Adrenal gland (tissue), 9 donors: ENCODE measurements at regions not wholly inside any gene's neighbourhood (a gene's known extent, or its start where the extent isn't known, plus 50 kb on each side); places are given as distances from the start of the nearest gene placed in this dataset.

Source experiments
- DNase-seq, 7 donors: peaks; one replicate each; pipeline ENCODE4 v3.0.0-alpha.2; 2019 to 2020
- H3K27ac ChIP-seq, 5 donors: fragments of 200-600 bp; sonication (generic) in 4 of 5; 1 replicate in 3 of 5; 2 replicates in 2 of 5; pipeline versions ENCODE4 v1.5.1 to v1.8.0; 2016 to 2020; ENCODE audit warnings: mild to moderate bottlenecking in 1 of 5
- H3K27me3 ChIP-seq: fragments of 200-600 bp; 2 replicates; pipeline ENCODE4 v1.8.0; 2021
- H3K36me3 ChIP-seq, 2 donors: fragments of 200-600 bp; replicated peaks in 1 of 2; 1 replicate in 1 of 2; 2 replicates in 1 of 2; pipeline versions ENCODE4 v1.5.1 to v1.8.0; 2018 to 2022
- H3K4me1 ChIP-seq, 2 donors: fragments of 200-600 bp; replicated peaks in 1 of 2; 1 replicate in 1 of 2; 2 replicates in 1 of 2; pipeline versions ENCODE4 v1.5.1 to v1.8.0; 2018 to 2021
- H3K4me3 ChIP-seq, 4 donors: fragments of 200-600 bp; sonication (generic) in 3 of 4; one replicate each; pipeline ENCODE4 v1.5.1; 2016 to 2018
- H3K9me3 ChIP-seq, 3 donors: fragments of 200-600 bp; sonication (generic) in 1 of 3; replicated peaks in 1 of 3; 1 replicate in 2 of 3; 2 replicates in 1 of 3; pipeline versions ENCODE4 v1.5.1 to v1.8.0; 2016 to 2021
- POLR2A ChIP-seq, 2 donors: fragments of 450-650 bp; IDR thresholded peaks; one replicate each; pipeline ENCODE4 v1.6.1; 2017; ENCODE audit warnings: antibody characterized with exemption in 2 of 2, mild to moderate bottlenecking in 2 of 2, moderate library complexity in 1 of 2
- WGBS, 4 donors: extraction: QIAGEN DNeasy Blood & Tissue Kit in 2 of 4; methylation state at CpG; one replicate each; pipeline versions ENCODE4 v1.1.5 to v1.1.7; 2013 to 2017; 5-methylcytosine and 5-hydroxymethylcytosine counted together
- intact Hi-C, 2 donors: fragments of 100-400 bp; cut with DNase I; formaldehyde crosslinking; loops; one replicate each; pipeline versions ENCODE4 v1.14.1 to v1.15.0; 2022 to 2023
- TF ChIP-seq, protein P1 (sequence below), 6 experiments: fragments of 450-650 bp in 4 of 6; fragments of 200-600 bp in 2 of 6; sonication (generic) in 1 of 6; IDR thresholded peaks; 1 replicate in 5 of 6; 2 replicates in 1 of 6; pipeline versions ENCODE4 v1.5.1 to v1.8.0; 2016 to 2021; ENCODE audit warnings: antibody characterized with exemption in 6 of 6, mild to moderate bottlenecking in 2 of 6, moderate library complexity in 1 of 6
- donor health status: healthy with polysubstance abuse.
- donor health status: Bipolar disorder and iron deficiency.
- donor health status: DM: yes; HTN: yes; CAD: no.
- donor health status: DM: no; HTN: no; CAD: no.
- donor health status: DM: no; HTN: no; CAD: no.

DNA sequence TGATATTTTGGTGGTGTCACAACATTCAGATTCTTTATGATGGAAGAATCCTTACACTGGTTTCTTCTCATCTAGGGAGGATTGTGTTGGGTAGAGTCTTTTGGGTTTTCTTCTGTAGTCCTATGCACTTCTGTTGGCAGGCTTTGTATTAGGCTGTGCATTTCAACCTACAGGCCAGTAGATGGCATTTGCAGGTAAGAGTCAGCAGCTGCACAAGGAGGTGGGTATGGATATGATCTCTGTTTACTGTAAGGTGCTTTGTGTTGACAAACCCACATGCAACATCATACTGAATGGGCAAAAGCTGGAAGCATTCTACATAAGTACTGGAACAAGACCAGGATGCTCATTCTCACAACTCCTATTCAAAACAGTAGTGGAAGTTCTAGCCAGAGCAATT is 656.8 kb downstream of the METTL4 start:
- no peaks in the 10 kb centered on the region for H3K4me1 ChIP-seq
- no peaks in the 10 kb centered on the region for H3K27me3 ChIP-seq
- intact Hi-C loops: no loop called here
- TF ChIP-seq, protein P1, sequence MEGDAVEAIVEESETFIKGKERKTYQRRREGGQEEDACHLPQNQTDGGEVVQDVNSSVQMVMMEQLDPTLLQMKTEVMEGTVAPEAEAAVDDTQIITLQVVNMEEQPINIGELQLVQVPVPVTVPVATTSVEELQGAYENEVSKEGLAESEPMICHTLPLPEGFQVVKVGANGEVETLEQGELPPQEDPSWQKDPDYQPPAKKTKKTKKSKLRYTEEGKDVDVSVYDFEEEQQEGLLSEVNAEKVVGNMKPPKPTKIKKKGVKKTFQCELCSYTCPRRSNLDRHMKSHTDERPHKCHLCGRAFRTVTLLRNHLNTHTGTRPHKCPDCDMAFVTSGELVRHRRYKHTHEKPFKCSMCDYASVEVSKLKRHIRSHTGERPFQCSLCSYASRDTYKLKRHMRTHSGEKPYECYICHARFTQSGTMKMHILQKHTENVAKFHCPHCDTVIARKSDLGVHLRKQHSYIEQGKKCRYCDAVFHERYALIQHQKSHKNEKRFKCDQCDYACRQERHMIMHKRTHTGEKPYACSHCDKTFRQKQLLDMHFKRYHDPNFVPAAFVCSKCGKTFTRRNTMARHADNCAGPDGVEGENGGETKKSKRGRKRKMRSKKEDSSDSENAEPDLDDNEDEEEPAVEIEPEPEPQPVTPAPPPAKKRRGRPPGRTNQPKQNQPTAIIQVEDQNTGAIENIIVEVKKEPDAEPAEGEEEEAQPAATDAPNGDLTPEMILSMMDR (IDR thresholded peaks at IDR 0.05): no peak
- no peak for TF ChIP-seq POLR2A (IDR thresholded peaks at IDR 0.05)
- DNase-seq: no peak
- H3K4me3 ChIP-seq: no peak overlapping the region
- H3K36me3 ChIP-seq: no peaks in the 10 kb centered on the region
- H3K9me3 ChIP-seq: no peaks in the 10 kb centered on the region
- no peak overlapping the region for H3K27ac ChIP-seq

DNA sequence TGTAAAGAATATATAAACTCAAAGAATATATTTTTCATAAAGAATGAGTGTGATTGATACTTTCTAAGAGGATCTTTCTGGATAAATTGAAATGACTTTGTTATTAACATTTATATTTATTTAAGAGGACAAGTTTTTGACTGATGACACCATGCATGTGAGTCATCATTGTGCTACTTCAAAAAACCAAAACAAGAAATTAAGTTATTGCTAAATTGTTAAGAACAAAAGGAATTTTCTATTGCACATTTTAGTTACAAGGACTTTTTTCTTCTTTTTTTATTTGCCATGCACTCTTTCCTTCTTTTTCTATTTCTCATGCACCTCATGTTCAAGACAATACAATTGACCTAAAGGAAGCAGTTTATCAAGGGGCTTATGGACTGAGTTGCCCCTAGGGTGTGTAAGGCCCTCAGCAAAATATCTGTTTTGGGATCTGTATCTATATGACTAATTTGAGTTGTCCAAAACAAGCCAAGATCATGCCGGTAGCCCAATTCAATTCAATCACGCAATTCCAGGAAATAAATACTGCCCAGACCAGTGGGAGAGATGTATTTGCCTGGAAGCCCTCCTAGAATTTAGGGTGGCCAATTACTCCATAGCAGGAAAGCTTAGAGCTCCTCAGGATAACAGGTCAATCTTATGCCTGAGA is 654.3 kb downstream of the METTL4 start:
- Histone ChIP-seq H3K27me3 (no peaks in the 10 kb centered on the region), H3K4me3 (no peak overlapping the region), H3K4me1 (no peaks in the 10 kb centered on the region), H3K36me3 (no peaks in the 10 kb centered on the region), H3K27ac (no peak overlapping the region), H3K9me3 (no peaks in the 10 kb centered on the region)
- 79 to 88% (median 82%) methylated on average over 2 of the region's 2 CpGs for WGBS, 4 donors
- intact Hi-C loops: no loop called here
- no peak for DNase-seq
- TF ChIP-seq, protein P1 (IDR thresholded peaks at IDR 0.05): no peak
- TF ChIP-seq POLR2A (IDR thresholded peaks at IDR 0.05): no peak

DNA sequence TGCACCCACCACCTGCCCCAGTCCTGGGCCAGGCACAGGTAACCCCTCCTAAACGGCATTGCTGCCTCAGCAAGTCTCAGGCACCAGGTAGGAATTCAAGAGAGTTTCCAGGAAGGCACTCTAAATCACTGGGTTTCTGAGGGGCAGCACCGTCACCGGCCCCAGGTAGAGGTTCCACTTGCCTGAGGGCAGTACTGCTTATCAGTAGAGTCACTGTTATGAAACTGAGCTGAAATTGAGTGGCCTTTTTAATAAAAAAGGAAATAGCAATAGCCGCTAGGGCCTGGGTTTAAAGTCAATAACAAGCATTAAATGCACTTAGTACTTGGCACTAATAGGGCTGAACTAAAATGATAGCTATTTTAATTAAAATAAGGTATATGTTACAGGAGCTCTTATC is 653.7 kb downstream of the METTL4 start:
- Histone ChIP-seq H3K27ac (no peak overlapping the region), H3K4me3 (no peak overlapping the region), H3K4me1 (no peaks in the 10 kb centered on the region), H3K9me3 (no peaks in the 10 kb centered on the region), H3K27me3 (no peaks in the 10 kb centered on the region), H3K36me3 (no peaks in the 10 kb centered on the region)
- intact Hi-C loops: no loop called here
- no peak for TF ChIP-seq POLR2A (IDR thresholded peaks at IDR 0.05)
- TF ChIP-seq, protein P1 (IDR thresholded peaks at IDR 0.05): no peak
- 78 to 87% (median 81%) methylated on average over 4 of the region's 4 CpGs for WGBS, 4 donors
- DNase-seq: no peak

DNA sequence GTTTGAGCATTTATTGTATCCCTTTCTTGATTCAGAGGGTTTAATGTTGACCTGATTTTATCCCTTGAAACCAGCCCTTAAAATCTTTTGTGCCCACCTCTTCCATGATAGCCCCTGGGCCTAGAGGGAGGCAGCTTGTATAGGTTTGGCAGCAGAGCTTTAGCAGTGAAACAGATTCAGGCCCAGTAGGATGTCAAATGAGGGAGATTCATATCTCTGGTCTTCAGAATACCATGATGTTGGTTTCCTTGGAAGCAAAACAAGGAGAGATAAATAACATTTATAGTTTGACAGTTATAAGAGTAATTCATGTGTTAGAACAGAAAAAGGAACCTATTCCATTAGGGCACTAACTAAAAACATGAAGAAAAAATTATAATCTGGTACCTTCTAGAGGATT is 649.2 kb downstream of the METTL4 start:
- intact Hi-C loops: no loop called here
- H3K4me3 ChIP-seq: no peak overlapping the region
- TF ChIP-seq, protein P1 (IDR thresholded peaks at IDR 0.05): no peak
- TF ChIP-seq POLR2A (IDR thresholded peaks at IDR 0.05): no peak
- DNase-seq: no peak
- no peaks in the 10 kb centered on the region for H3K36me3 ChIP-seq
- H3K4me1 ChIP-seq: no peaks in the 10 kb centered on the region
- no peaks in the 10 kb centered on the region for H3K9me3 ChIP-seq
- H3K27me3 ChIP-seq: no peaks in the 10 kb centered on the region
- no peak overlapping the region for H3K27ac ChIP-seq
